Cerebellar cortex (tissue), 1 donor: ENCODE measurements at regions not wholly inside any gene's neighbourhood (a gene's known extent, or its start where the extent isn't known, plus 50 kb on each side); places are given as distances from the start of the nearest gene placed in this dataset.

Source experiments
- DNase-seq: peaks from one replicate; pipeline ENCODE4 v3.0.0-alpha.2; 2015; ENCODE audit warnings: low spot score

DNA sequence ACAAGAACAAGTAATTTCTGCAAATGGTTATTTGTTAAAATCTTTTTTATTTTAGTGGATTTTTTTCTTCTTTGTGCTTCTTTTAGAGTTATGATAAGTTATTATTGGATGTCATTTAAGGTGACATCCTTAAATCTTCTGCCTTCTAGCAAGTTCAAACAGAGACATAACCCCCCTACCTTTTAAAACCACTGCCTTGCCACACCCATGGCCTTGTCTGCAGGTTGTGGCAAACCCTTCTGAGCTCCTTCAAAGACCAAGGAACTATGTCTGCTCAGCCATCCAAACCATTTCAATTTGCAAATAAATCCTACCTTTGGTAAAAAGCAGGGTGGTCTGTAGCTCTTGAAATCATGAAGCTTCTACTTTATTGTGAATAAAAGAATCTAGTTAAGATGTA is 241.6 kb downstream of the FAM76B start:
- no peak for DNase-seq

- DNase-seq = no peak
These were observed 242.4 kb downstream of the FAM76B start for GRCh38 chr11:95547186-95547585.

- peak; percentile 3 for DNase-seq
These were observed 244.3 kb downstream of the FAM76B start for GRCh38 chr11:95545116-95545875.

GRCh38 chr11:95544095-95544856 is 245.3 kb downstream of the FAM76B start:
- no peak for DNase-seq

GRCh38 chr11:95542868-95543551 is 246.6 kb downstream of the FAM76B start:
- no peak for DNase-seq

DNA sequence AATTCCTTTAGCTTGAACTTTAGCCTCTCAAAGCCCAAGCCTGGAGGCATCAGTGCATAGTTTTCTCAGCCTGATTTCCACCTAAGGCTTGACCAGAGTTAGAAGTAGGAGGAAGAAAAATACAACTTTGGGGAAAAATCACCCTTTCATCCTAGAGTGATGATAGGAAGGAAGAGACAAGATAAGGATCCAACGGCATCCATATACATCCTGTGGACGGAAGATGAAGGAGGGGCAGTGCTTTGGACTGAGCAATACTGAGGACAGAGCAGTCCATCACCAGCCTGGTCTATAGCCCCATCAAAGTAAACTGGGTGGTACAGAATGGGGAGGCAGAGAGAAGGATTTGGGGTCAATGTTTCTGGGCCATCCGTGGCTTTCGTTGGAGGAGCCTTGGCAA is 247.9 kb downstream of the FAM76B start:
- no peak for DNase-seq

GRCh38 chr11:95536047-95536690 is 253.4 kb downstream of the FAM76B start:
- no peak for DNase-seq

DNA sequence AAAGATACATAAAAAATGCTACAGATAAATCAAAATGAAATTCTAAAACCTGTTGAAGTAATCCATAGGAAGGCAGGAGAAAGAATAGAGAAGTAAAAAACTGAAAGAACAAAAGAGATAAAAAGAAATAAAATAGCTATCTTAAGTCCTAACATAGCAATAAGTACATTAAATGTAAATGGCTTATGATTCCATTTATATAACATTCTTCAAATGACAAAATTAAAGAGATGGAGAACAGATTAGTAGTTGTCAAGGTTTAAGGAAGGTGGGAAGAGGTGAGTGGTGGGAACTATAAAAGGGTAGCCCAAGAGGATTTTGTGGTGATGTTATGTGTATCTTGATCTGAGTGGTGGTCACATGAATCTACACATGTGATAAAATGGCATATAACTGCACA is 254.8 kb downstream of the FAM76B start:
- DNase-seq = no peak

DNA sequence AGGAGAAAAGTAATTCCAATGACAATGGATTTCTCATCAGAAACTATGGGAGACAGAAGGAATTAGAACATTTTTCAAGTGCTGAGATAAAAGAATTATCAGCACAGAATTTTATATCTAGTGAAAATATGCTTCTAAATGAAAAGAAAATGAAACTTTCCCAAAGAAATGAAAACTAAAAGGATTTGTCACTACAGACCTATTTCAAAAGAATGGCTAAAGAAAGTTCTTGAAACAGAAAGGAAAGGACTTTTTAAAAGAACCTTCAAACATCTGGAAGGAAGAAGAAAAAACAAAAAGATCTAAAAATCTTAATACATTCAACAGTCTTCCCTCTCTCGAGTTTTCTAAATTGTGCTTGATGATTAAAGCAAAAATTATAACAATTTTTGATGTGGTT is 255.4 kb downstream of the FAM76B start:
- DNase-seq = no peak

GRCh38 chr11:95531116-95531515 is 258.5 kb downstream of the FAM76B start:
- DNase-seq = no peak

DNA sequence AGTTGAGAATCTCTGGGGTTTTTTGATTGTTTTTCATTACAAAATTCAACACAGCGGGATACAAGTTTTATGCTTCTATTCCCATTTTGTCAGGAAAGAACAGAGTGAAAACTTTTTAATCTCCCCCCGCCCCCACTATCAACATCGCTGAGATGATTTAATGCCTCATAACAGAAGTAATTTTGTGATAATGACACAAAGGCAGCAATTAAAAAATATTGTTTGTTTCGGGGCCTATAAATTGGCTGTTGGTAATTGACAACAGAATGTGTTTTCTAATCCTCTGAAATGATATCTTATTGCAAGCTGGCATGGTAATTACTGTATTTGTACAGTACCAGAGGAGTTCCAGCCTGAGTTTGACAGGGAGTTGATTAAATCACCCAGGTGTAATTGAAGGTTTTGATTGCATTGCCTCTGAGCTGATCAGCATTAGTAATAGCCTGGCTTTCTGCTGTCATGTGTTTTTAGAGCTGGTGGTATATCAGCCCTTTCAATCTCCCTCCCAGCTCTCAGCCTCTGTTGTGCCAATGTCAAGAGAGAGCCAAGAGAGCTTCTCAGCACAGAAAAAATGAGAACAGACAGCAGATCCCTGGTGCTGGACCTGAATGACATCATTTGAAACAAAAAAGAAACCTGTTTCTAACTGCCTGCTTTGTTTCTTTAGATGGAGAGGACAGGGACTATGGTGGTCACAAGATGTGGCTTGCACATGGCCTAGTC is 265.1 kb downstream of the FAM76B start:
- no peak for DNase-seq

- DNase-seq = no peak
These were observed 266.7 kb downstream of the FAM76B start for GRCh38 chr11:95522874-95523273.

DNA sequence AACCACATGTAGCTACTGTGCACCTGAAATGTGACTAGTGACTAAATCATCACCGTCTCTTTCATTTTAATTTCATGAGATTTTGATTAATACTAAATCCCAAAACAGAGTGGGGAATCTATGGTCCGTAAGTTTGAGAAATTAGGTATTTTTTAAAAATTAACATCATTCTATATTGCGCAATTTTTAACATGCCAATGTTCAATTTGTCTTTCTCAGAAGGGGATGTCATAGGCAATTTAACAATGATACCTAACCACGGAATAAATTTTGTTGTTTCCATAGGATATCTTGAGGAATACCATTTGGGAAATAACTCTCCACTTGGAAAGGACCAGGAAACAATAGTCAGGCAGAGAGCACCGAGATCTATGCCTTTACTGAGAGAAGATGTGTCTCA is 267.7 kb downstream of the FAM76B start:
- DNase-seq = no peak

- no peak for DNase-seq
These were observed 268.4 kb downstream of the FAM76B start for GRCh38 chr11:95521133-95521542.

GRCh38 chr11:95520369-95521132 is 269.0 kb downstream of the FAM76B start:
- DNase-seq = no peak

GRCh38 chr11:95519912-95520311 is 269.7 kb downstream of the FAM76B start:
- DNase-seq = no peak

- no peak for DNase-seq
These were observed 272.1 kb downstream of the FAM76B start for GRCh38 chr11:95517453-95517852.

DNA sequence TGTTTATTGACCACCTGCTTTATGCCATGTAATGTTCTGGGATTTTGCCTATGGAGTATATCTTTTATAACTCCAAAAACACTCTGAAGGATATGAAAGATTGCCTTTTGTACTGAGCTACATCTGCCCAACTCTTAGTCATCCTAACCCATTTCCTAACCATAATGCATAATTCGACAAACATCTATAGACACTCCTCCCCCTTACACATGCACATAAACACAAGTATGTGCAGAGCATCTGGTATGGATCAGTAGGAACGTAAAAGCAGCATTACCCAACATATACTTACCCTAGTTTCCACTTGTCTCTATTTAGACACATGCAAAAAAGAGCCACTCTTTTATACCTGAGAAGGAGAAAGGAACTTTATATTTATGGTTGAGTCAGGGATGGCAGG is 272.8 kb downstream of the FAM76B start:
- no peak for DNase-seq

DNA sequence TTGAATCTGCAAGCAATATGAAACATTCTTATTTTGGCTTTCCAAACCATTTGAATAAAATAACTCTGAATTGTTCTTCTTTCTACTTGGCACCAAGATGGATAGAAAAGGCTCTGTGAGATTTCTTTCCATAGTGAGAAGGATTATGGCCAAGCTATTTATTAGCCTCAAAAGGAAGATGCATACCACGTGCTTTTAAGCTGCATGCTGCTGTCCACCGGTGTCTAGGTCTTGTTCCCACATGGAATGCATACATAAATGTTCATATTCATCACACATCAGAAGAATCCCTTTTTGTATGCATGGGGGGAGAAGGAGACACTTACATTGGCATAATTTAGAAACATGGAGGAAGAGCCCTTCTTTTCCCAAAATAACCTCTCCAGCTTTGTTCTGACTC is 273.4 kb downstream of the FAM76B start:
- DNase-seq = no peak

GRCh38 chr11:95515371-95515770 is 274.2 kb downstream of the FAM76B start:
- DNase-seq = no peak
